Mesodermal cell (in vitro differentiated cells): ENCODE measurements at regions not wholly inside any gene's neighbourhood (a gene's known extent, or its start where the extent isn't known, plus 50 kb on each side); places are given as distances from the start of the nearest gene placed in this dataset.
"Not testable (repeated sequence)": the region's sequence is repeated elsewhere in the genome, so short reads cannot be mapped to it uniquely, and the experiment has no call there.

Experiments
- H3K27ac ChIP-seq: 2 replicates; pipeline ENCODE4 v1.7.0; 2013; ENCODE audit warnings: mild to moderate bottlenecking, low read depth, low read length, moderate library complexity; ENCODE audit not compliant: severe bottlenecking
- H3K36me3 ChIP-seq: 2 replicates; pipeline ENCODE4 v1.7.1; 2013; ENCODE audit warnings: mild to moderate bottlenecking, low read length, moderate library complexity; ENCODE audit not compliant: control insufficient read depth, insufficient read depth
- H3K4me1 ChIP-seq: one replicate; pipeline ENCODE4 v1.7.1; 2013; ENCODE audit warnings: mild to moderate bottlenecking, low read length; ENCODE audit not compliant: insufficient read depth, control insufficient read depth, poor library complexity, severe bottlenecking
- H3K4me3 ChIP-seq: 2 replicates; pipeline ENCODE4 v1.7.0; 2013; ENCODE audit warnings: low read length, control low read depth, mild to moderate bottlenecking; ENCODE audit not compliant: insufficient read depth, poor library complexity, severe bottlenecking; ENCODE audit errors: extremely low read depth
- H3K9me3 ChIP-seq: 2 replicates; pipeline ENCODE4 v1.7.1; 2013; ENCODE audit warnings: mild to moderate bottlenecking, low read length, moderate library complexity; ENCODE audit not compliant: control insufficient read depth
- WGBS, 2 experiments: methylation state at CpG; one replicate each; pipeline ENCODE4 v1.1.5; 2013; ENCODE audit warnings: missing lambda C conversion rate in 2 of 2; ENCODE audit not compliant: insufficient coverage in 2 of 2; 5-methylcytosine and 5-hydroxymethylcytosine counted together

- H3K9me3 ChIP-seq = no peaks in the 10 kb centered on the region
- no peaks in the 10 kb centered on the region for H3K4me1 ChIP-seq
- no peak overlapping the region for H3K27ac ChIP-seq
- 83 to 100% methylated on average over 1 of the region's 3 CpGs for WGBS, 2 experiments
- no peak overlapping the region for H3K4me3 ChIP-seq
- no peaks in the 10 kb centered on the region for H3K36me3 ChIP-seq
Observed at GRCh38 chr18:22285361-22286140, 116.2 kb downstream of the GATA6 start.

DNA sequence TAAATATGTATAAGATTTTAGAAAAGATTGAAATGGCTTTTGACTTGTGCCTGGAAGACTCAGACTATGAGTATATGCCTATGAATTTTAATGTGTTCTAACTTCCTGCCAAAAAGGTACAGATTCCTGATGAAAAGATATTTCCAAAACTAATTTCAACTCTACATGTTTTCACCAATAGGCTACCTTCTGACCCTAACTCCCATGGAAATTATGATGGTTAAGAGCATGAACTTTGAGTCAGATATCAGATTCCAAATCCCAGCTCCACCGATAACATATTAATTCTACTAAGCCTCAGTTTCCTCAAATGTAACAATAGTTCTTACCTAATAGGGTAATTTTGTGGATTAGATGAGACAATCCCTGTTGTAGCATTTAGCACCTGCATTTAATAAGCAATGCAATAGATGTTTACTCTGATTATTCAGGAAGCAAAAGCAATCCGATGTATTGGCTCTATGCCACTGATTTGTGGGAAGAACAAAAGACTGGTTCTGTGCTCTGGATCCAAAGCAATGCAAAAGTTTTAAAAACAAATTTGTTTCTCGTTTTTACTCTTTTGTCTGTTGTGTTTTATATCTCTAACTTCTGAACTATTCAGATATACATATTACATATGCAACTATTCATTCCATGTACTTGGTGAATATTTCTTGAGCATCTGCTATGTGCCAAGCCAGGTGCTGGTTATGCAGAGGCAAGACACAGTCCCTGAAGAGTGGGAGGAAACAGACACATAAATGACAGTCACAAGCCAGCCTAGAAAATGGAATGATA is 115.4 kb downstream of the GATA6 start:
- Histone ChIP-seq H3K4me1 (no peaks in the 10 kb centered on the region), H3K27ac (no peak overlapping the region), H3K36me3 (no peaks in the 10 kb centered on the region), H3K9me3 (no peaks in the 10 kb centered on the region), H3K4me3 (no peak overlapping the region)
- 75% methylated on average over 1 of the region's 3 CpGs; no CpG with 5 or more reads in 1 of the 2 experiments for WGBS, 2 experiments

- H3K4me1 ChIP-seq, H3K27ac ChIP-seq, H3K36me3 ChIP-seq, H3K9me3 ChIP-seq, H3K4me3 ChIP-seq: not testable (repeated sequence)
- no CpG with 5 or more reads among the region's 4 CpGs for WGBS, 2 experiments
Observed at GRCh38 chr18:22283855-22284254, 114.5 kb downstream of the GATA6 start.

DNA sequence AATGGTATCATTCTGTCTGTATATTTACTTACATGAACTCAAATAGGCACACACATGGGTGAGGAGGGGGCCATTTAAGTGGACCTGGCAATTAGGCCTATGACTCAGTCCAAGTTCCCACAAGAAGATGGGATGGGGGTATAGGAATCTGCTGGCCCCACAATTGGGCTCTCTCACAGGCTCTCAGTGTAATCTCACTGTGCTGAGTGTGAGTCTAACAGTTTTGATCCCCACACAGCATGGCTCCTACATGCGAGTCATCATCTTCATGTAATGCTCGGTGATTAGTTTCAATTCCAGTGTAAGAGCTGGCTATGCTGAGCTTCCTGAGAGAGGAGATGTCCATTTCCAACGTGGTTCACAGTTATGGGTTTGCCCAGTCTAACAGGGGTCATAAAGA is 114.0 kb downstream of the GATA6 start:
- Histone ChIP-seq H3K4me3 (no peak overlapping the region), H3K9me3 (no peaks in the 10 kb centered on the region), H3K36me3 (no peaks in the 10 kb centered on the region), H3K27ac (peak overlapping the region; percentile 80), H3K4me1 (no peaks in the 10 kb centered on the region)
- 76 to 94% methylated on average over 2 to 3 of the region's 3 CpGs for WGBS, 2 experiments

DNA sequence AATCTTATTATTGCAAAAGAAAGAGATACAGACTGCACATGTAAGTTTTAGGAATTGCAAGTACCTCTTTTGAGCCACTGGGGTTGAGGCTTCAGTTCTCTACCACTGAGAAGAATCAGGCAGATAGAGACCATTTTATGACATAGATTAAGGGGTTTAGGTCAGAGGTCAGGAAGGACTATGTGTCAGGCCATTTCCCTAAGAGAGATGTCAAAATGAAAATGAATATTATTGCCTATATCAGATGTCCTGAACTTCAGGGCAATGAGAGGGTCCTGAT is 113.7 kb downstream of the GATA6 start:
- Histone ChIP-seq H3K4me1 (no peaks in the 10 kb centered on the region), H3K4me3 (no peak overlapping the region), H3K27ac (peak overlapping the region; percentile 80), H3K9me3 (no peaks in the 10 kb centered on the region), H3K36me3 (no peaks in the 10 kb centered on the region)

GRCh38 chr18:22282311-22283115 is 113.1 kb downstream of the GATA6 start:
- no peaks in the 10 kb centered on the region for H3K9me3 ChIP-seq
- H3K36me3 ChIP-seq = no peaks in the 10 kb centered on the region
- no peaks in the 10 kb centered on the region for H3K4me1 ChIP-seq
- H3K27ac ChIP-seq = peak overlapping the region; percentile 80
- 94 to 96% methylated on average over 2 to 3 of the region's 8 CpGs for WGBS, 2 experiments
- no peak overlapping the region for H3K4me3 ChIP-seq

DNA sequence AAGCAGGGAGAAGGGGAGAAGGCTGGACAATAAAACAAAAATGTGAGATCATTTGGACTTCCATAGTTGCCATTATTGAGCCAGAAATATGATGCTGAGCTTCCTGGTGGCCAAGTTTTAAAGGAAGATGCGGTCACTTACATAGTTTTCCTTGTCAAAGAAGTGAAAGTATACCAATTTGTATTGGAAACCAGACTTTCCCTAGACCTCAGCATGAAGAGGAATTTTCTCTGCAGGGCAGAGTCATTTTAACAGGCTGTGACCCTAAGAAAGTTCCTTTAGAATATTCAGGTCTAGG is 111.0 kb downstream of the GATA6 start:
- H3K36me3 ChIP-seq = no peaks in the 10 kb centered on the region
- no peak overlapping the region for H3K4me3 ChIP-seq
- H3K27ac ChIP-seq = no peak overlapping the region
- WGBS, 2 experiments = no CpG with 5 or more reads among the region's 1 CpG
- no peaks in the 10 kb centered on the region for H3K4me1 ChIP-seq
- no peaks in the 10 kb centered on the region for H3K9me3 ChIP-seq

DNA sequence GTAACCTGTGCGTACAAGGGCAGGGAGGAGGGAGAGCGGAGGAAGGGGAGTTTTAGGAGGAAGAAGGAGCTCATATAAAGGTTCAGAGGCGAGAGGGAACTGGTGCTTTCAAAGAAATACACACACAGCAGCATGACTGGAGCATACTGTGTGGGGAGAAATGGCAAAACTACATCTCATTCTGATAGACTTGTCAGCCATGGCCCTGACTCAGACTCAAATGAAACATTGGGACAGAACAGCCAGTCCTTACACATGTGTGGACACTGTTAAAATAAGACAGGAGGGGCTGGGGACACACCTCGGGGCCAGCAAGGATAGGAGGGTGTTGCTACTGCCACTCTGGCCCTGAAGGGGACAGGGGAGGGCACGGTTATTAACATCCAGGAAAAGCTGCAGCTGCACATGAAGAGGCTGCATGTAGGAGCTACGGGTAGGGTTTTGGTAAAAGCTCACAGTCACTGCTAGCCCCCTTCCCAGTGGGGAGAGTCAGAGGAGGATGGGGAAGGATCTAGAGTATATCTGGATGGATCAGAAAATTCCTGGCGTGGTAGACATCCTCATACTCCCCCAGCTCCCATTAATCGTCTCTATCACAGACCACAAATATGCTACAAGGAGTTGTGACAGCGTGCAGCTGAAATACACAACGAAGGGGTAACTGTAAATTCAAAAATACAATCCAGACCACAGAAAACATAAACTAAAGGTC is 110.5 kb downstream of the GATA6 start:
- Histone ChIP-seq H3K4me3 (no peak overlapping the region), H3K27ac (no peak overlapping the region), H3K36me3 (no peaks in the 10 kb centered on the region), H3K9me3 (no peaks in the 10 kb centered on the region), H3K4me1 (no peaks in the 10 kb centered on the region)
- WGBS, 2 experiments = 50 to 69% methylated on average over 2 to 4 of the region's 10 CpGs

DNA sequence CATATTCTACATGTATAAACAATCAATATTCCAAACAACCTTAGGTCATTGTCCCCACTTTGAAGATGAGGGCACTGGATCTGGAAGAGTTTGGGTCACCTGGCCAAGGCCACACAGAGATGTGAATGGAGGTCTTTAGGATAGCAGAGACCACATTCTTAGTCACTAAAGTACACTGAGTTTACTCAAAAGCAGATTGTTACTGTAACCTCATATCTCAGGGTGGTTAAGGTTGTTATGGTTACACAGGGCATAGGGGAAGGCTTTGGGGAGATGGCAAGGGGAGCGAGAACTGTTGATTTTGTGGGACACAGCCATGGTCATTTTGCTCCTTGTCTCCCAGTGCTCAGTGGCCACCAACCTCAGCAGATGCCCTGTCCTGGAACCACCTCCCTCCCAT is 109.4 kb downstream of the GATA6 start:
- WGBS, 2 experiments = 100% methylated on average over 1 of the region's 1 CpG; no CpG with 5 or more reads in 1 of the 2 experiments
- no peaks in the 10 kb centered on the region for H3K9me3 ChIP-seq
- no peak overlapping the region for H3K4me3 ChIP-seq
- no peaks in the 10 kb centered on the region for H3K4me1 ChIP-seq
- H3K36me3 ChIP-seq = no peaks in the 10 kb centered on the region
- no peak overlapping the region for H3K27ac ChIP-seq

DNA sequence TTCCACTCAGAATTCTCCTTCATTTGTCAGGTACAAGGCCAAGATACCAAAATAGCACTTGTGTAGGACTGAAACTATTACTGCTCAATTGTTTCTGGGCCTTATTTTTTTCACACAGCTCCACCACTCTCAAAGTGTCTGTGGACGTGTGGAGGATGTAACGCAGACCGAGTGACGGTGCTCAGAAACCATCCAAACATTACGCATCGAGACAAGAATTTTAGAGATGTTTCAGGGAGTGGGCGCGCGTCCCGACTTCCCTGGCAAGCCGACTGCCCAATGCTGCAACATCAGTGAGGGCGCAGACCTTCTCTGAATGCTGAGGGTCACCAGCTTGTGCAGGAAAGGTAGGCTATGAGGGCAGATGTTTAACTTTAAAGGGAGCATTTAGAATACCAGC is 108.4 kb downstream of the GATA6 start:
- no peaks in the 10 kb centered on the region for H3K4me1 ChIP-seq
- H3K27ac ChIP-seq = no peak overlapping the region
- 90 to 100% methylated on average over 12 of the region's 12 CpGs for WGBS, 2 experiments
- no peaks in the 10 kb centered on the region for H3K9me3 ChIP-seq
- no peak overlapping the region for H3K4me3 ChIP-seq
- H3K36me3 ChIP-seq = no peaks in the 10 kb centered on the region
